ENCODE measurements at regions not wholly inside any gene's neighbourhood (a gene's known extent, or its start where the extent isn't known, plus 50 kb on each side); places are given as distances from the start of the nearest gene placed in this dataset.

DNA sequence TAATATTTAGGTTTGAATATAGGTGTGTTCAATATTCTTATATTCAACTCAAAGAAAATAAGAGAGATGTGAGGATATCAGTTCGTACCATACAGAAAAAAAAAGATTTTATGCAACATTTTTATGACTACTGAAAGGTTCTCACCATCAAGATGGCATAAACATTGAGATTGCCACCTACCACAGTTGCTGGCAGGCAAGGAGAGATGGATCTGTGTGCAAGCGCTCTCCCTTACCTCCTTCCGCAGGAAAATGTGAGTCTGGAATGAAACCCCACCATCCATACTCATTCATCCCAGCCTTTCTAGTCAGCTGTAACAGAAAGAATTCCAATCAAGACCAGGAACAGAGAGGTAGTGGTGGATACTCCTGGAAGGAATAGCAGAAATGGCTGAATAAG, 376.9 kb downstream of the PPP3CA start:
- no peak for DNase-seq (ENCODE audit: low read depth)

DNA sequence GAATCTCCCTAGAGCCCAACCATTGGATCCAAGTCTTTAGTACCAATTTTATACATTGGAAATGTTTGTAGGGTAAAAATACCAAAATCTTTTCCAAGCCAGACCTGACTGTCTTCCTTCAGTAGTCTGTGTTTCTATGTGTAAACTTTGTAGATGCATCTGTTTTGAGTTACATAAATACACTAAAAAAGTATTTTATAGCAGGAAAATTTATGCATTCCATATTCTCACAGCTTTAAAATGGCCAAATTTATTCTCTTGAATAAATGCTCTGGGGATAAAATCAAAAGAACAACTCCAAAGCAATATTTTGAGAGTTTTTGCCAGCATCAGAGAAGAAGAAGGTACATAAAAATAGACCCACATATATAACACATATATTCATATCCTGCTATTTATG, 377.4 kb downstream of the PPP3CA start:
- no peak for DNase-seq (ENCODE audit: low read depth)

DNA sequence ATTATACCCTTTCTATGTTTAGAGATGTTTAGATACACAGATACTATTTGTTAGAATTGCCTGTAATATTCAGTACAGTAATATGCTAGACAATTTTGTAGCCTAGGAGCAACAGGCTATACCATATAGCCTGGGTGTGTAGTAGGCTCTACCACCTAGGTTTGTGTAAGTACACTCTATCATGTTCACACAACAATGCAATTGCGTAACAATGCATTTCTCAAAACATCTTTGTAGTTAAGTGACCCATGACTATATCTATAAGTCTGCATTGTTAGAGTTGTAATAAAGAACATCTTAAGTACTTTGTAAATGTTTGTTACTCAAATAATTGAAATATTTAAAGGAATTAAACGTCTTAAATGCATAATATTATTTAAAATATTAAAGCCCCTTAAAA, 379.3 kb downstream of the PPP3CA start:
- DNase-seq (ENCODE audit: low read depth), result no peak

DNA sequence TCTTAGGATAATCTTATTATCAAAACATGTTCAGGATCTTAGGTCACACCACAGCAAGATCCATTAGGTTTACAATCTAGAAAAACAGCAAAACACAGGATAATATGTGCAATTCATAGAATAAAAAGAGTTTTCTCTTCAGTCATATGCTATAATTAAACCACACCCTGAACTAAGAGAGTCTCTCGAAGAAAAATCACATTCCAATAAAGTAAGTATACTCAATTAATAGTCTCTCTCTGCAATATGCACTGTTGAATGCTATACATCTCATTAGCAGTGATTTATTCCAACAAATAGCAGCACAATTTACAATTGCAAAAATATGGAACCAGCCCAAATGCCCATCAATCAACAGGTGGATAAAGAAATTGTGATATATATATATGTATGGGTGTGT, 383.7 kb downstream of the PPP3CA start:
- no peak for DNase-seq (ENCODE audit: low read depth)

DNA sequence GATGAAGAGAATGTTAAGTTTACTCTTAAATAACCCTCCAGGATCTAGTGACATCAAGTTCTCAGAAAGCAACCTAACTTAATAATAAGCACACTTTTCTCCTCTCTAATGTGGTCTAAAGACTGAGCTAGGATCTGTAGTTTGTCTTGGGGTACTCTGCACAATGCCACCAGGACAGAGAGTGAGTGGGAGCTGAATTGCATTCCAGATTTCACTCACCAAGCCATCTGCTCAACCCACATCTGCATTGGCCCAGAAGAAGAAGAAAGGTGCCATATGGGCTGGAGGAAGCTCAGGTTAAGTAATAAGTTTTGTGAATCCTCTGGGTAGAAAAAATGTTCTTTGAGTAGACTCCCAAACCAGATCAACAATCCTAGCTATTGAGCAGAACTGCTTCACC, 384.6 kb downstream of the PPP3CA start:
- DNase-seq (ENCODE audit: low read depth), result no peak

DNA sequence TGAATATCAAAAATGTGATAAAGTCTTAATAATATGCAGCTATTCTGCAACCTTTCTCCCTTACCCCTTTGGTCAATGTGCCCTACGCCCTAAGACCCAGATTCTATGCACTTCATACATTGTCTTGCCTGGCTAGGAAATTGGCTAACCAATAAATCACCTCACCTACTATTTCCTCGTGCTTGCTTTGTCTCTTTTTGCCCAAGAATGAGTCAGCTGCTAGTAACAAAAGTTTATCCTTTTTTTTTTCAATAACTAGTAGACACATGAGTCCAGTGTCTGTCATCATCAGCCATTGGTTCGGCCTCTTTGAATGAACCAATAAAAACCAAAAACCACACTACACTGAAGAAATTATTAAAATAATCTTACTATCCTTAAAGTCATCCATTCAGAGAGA, 387.1 kb downstream of the PPP3CA start:
- DNase-seq (ENCODE audit: low read depth), result no peak

DNA sequence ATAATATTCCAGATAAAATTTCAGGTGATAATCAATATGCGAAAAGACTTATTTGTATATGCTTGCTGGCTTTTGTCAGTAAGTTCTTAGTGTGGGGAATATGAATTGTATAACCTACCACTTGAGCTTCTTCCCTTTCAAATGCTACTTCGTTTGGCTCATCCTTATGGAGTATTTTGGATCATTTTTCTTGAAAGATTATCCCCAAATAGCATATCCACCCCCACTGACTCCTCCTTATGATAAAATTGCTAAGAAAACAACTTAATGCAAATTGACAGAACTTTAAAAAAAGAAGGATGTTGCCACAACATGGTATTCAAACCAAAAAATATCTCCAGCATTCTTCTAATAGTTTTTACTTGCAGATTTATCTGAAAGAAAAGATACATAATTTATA, 393.3 kb downstream of the PPP3CA start:
- no peak for DNase-seq (ENCODE audit: low read depth)

DNA sequence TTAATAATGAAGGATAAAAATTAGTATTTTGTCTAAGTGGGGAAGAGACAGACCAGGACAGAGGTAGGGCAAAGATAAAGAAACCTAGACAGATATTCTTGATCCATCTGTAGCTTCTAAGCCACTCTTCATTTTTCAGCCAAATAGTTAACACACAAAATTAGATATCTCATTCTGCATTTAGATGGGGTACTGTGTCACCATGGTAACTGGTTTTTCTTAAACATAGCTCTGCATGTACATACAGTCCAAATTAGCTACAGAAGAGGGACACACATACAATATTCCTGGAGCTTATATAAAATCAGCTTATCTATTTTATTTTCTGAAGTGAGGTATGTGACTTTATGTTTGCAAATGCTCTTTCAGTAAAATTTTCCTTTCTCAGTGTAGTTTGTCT, 393.7 kb downstream of the PPP3CA start:
- DNase-seq (ENCODE audit: low read depth), result no peak

DNA sequence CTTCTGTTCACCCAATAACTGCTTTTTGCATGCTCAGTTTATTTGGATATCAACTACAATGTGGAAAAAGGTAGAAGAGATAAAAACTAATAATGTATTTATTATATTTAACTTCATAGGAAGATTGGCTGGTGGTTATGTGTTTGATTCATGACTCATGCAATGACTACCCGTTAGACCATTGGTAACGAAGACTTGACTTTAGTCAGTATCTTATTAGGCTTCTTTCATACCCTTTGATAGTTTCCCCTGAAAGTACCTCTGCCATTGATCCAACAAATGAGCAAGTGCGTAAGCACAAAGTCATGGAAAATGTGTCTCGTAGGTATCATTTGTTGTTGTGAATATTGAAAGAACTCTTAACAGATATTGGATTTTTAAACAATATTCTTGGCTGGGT, 394.7 kb downstream of the PPP3CA start:
- no peak for DNase-seq (ENCODE audit: low read depth)

DNA sequence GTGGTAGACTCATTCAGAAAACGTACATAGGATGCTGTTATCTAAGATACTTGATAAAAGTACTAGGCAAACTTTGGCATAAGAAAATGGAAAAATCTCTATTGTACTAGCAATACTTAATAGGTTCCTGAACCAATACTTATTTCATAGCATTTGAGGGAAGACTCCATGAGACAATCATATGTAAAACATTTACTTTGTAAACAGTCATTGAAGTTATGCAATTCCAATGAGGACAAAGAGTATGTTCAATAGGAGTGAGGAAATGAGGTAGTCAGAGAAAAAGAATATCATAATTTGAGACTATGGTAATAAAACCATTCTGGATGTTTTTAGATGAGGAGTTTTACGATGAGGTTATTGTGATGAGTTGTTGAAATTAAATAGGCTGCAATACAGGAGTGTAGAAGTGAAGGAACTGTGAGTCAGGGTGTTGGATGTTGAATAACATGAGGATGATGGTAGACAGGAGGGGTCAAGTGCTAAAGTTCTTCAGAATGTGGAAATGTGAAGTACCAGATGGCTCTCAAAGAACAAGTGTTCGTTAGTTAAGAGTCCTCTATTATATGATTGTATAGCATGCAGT, 397.9 kb downstream of the PPP3CA start:
- DNase-seq (ENCODE audit: low read depth), result peak; percentile 14

DNA sequence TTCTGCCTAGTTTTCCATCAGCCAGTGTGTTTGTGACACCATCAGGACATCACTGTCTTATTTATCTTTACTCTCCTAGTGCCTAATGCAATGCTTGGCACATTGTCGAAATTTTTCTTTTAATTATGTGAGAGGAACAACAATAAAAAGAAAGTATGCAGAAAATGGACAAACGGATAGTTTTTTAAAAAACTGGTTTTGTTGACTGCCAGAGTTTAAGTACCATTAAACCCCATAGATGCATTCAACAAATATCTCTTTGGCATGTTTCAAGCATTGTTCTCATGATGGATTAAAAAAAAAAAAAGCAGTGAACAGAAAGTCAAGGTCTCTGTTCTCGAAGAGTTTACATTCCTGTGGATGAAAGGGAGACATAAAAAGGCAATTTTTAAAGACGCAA, 398.4 kb downstream of the PPP3CA start:
- DNase-seq (ENCODE audit: low read depth), result no peak

DNA sequence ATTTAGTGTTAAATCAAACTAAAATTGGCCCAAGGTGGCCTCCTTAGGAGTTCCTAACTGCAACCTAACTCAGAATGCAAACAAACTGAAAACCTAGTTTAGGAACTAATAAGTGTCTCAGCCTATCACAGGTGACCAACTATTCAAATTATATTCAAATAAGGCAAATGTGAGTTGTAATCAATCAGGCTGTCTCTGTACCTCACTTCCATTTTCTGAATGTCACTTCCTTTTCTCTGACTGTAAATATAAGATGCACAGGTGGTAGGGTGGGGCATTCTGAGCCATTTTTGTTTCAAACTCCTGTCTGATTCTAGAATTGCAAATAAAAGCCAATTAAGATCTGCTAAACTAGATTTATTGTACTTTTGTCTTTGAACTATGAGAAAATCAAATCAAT, 401.5 kb downstream of the PPP3CA start:
- no peak for DNase-seq (ENCODE audit: low read depth)

DNA sequence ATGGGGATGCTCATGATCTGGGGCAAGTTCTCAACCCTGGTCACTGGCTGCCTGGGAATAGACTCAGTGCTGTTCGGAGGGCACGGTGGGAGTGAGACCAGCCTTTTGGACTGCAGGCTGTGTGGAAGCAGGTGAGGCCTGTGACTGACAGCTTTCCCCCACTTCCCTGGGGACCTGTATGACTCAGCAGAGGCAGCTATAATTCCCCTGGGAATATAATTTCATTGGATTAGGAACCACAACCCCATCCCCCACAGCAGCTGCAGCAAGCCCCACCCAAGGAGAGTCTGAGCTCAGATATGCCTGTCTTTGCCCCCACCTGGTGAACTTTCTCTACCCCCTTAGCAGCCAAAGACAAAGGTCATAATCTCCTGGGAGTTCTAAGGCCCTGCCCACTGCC, 408.6 kb downstream of the PPP3CA start:
- no peak for DNase-seq (ENCODE audit: low read depth)

DNA sequence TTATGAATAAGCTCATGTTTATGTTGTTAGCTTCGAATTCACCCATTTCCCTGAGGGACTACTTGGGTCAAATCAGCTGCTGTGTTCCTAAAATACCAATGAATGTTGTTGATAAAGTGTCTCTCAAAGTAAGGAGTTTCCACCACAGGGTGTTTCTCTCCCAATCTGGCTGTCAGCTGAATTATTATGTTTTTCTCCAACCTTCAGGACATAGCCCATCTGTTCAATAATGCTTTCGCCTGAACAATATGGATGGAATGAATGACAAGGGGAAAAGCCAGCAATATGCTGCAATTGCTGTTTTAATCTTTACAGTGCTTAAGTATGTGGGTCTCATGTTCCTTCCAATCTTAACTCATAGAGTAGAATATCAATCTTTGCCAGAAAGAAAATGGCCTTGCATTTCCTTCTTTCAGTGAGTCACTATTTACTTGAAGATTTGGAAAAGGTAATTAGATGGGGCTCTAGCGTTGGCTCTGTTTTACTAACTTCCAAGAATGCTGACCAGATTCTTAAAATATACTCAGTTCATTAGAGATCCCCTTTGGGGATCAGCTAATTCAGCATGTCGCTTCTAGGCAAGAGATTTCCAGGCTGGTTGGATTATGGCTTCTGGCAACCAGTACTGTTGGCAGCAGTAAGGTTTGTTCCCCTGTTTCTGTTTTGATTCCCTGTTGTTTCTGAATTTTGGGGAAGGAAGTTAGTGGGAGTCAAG, 410.5 kb downstream of the PPP3CA start:
- peak; percentile 33 for DNase-seq (ENCODE audit: low read depth)

DNA sequence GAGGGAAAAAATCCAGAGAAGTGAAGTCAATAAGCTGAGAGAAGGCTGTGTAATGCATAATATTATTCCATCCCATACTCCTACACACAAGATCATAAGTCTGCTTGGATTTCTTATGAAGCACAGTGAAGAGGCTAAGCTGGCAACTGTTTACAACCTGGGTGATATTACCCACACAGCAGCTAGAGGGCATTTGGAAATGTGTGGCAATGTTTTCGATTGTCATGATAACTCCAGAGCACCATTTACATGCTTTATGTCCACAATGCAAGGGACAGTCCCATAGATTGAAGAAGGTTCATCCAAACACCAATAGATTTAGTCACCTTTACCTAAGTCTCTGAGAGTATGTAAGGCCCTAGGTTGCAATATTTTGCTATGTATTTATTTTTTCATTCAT, 412.2 kb downstream of the PPP3CA start:
- DNase-seq (ENCODE audit: low read depth), result no peak

DNA sequence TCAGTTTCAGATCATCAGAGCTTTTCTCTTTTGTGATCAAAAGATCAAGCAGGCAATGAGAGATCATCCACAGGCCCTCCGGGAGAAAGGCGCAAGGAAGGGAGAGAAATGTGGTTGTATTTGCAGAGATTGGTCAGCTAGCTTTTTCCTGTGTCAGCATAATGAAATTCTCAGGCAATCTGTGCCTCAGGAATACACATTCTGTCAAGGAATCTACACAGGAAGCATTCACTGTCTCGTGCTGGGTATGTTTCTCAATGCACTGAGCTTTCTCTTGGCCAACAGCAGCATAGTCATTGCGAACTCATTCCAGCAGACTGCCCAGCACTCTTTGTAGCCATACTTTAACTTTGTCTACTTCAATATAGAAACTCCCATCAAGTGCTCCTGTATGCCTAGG, 413.7 kb downstream of the PPP3CA start:
- peak; percentile 70 for DNase-seq (ENCODE audit: low read depth)

DNA sequence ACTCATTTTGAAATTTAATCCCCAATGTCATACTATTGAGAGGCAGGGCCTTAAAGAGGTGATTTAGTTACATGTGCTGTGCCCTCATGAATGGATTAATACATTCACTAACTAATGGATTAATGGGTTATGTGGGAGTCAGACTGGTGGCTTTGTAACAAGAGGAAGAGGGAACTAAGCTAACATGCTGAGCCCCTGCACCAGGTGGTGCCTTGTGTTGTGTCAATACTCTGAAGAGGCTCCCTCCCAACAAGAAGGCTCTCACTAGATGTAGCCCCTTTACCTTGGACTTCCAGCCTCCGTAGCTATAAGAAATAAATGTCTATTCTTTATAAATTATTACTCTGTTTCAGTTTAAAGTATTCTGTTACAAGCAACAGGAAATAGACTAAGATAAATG, 411.9 kb upstream of the EMCN start:
- DNase-seq (ENCODE audit: low read depth), result no peak

DNA sequence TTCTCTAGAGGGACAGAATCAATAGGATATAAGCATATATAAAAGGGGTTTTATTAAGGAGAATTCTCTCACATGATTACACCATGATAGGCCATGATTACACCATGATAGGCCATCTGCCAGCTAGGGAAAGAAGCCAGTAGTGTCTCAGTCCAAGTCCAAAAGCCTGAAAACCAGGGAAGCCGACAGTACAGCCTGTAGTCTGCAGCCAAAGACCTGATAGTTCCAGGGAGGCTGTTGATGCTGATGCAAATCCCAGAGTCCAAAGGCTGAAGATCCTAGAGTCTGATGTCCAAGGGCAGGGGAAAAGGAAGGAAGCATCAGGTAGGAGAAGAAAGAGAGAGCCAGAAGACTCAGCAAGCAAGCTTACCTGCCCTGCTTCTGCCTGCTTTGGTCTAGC, 411.3 kb upstream of the EMCN start:
- DNase-seq (ENCODE audit: low read depth), result no peak

DNA sequence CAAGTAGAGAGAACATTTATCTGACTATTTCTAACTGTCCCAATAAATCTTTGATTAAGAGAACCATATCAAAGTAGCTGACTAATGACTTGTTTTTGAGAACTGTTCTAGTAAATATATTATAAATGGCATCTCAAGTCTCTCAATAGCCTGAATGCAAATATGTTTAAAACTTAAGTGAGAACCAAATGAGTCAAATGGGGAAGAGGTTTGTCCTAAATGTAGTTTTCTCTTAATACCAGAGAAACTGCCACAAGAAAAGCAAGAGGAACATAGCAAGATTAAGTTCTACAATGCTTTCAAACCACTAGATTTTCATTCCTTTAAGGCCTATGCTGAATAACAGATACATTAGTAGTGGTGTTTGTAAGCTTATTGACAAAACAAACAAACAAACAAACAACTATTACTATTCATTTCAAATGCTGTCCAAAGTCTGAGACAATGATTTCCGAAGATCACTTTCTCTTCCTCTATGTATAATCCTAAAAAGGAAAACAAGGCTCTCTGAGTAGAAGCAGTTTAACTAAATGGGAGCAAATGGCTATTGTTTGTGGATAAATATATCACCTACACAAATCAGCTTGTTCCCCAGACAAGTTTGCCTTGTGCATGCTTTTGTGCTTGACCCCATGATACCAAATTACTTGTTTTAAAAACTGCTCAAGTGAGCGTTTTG, 408.4 kb upstream of the EMCN start:
- no peak for DNase-seq (ENCODE audit: low read depth)

DNA sequence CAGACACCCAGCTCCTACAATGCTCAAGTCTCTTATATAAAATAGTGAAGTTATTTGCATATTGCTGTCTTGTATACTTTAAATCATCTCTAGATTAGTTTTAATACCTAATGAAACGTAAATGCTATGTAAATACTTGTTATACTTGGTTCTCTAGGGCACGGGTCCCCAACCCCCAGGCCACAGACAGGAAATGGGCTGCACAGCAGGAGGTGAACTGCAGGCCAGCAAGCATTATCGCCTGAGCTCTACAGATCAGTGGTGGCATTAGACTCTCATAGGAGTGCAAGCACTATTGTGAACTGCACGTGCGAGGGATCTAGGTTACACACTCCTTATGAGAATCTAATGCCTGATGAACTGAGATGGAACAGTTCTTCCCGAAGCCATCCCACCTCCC, 395.9 kb upstream of the EMCN start:
- no peak for DNase-seq (ENCODE audit: low read depth)

DNA sequence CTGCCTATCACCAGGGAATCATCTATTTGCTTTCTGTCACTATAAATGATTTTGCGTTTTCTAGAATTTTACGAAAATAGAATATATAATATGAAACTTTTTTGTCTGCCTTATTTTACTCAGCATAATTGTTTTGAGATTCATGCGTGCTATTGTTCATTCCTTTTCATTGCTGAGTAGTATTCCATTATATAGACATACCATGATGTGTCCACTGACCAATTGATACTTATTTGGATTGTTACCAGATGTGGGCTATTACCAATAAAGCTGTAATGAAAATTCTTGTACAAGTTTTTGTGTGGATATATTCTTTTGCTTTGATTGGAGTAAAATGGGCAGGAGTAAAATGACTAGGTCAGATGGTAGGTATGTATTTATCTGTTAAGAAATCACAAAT, 390.7 kb upstream of the EMCN start:
- no peak for DNase-seq (ENCODE audit: low read depth)

DNA sequence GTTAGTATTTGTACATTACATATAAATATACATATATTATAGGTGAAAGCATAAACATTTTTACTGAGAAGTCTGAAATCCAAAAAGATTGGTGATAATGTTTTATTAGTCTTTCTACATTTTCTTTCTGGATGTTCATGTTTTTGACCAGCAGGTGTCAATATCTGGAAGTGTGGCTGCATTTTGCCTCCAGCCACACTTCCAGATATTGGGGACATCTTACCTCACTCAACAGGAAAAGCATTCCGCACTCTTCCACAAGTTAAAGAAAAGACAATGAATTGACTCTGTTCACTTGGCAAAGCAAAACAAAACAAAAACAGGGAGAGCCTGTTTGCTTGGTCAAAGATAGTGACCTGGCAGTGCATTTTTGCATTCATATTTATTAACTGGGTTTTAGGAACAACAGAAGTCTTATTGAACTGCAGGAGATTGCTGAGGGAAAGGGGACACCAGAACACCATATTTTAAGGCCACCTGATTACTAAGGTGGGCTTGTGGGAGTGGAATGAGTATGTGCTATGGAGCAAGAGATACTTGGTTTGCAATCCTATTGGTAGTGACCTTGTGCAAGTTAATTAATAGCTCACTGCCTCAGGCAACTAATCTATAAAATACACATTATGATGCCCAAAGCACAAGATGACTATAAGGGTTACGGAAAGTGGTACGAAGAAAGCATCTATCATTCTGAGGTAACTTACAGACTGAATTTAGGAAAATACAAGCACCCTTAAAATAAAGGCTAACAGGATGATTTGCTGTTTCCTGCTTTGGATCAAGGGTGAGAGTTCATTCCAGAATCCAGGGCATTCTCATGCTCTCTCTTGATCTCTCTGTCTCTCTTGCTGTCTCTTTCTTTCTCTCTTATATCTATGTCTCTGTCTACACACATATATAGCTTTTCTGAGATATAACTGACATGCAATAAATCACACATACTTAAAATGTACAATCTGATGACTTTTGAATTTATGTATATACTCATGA, 389.9 kb upstream of the EMCN start:
- no peak for DNase-seq (ENCODE audit: low read depth)

DNA sequence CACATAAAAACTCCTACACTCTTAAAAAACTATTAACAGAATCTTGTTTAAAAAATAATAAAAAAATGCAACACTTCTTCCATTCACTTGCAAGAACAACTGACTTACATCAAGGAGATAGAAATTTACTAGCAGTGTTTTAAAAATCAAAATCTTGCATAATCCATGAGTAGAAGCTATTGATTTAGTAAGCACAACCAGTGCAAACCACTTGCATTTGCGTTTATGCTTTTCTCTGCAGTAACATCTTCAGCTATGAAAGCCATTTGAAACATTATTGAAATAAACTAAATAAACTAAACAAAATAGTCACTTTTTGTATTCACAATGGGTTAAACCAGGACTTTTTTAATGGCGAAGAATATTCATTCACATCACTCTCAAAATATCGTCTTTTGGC, 389.2 kb upstream of the EMCN start:
- no peak for DNase-seq (ENCODE audit: low read depth)
